ENCODE measurements at regions not wholly inside any gene's neighbourhood (a gene's known extent, or its start where the extent isn't known, plus 50 kb on each side); places are given as distances from the start of the nearest gene placed in this dataset.

- ChIA-PET CTCF (no interaction called here), POLR2A (no interaction called here)
- Histone ChIP-seq H3K27me3 (ENCODE audit: insufficient read depth, low read length, poor library complexity, severe bottlenecking) (no peaks in the 10 kb centered on the region), H3K4me1 (ENCODE audit: insufficient read depth, low read length) (no peaks in the 10 kb centered on the region), H3K36me3 (ENCODE audit: insufficient read depth, low read length) (no peaks in the 10 kb centered on the region), H3K9me3 (ENCODE audit: low read length) (no peaks in the 10 kb centered on the region), H3K27ac (ENCODE audit: low read depth, low read length) (no peak overlapping the region), H3K4me3 (ENCODE audit: low read length) (no peak overlapping the region)
- Mint-ChIP-seq H3K36me3 (peaks cover 0 to 2% (median 0%) of the 10 kb centered on the region in 3 donors), H3K27me3 (no peaks in the 10 kb centered on the region), H3K4me3 (no peak overlapping the region), H3K27ac (no peak overlapping the region), H3K4me1 (no peaks in the 10 kb centered on the region), H3K9me3 (peaks cover 9 to 40% (median 29%) of the 10 kb centered on the region in 5 donors)
- no peak for DNase-seq
Observed at GRCh38 chr16:62926121-62926801, 890.0 kb upstream of the CDH8 start.

- Histone ChIP-seq H3K4me1 (ENCODE audit: insufficient read depth, low read length) (no peaks in the 10 kb centered on the region), H3K27me3 (ENCODE audit: insufficient read depth, low read length, poor library complexity, severe bottlenecking) (no peaks in the 10 kb centered on the region), H3K27ac (ENCODE audit: low read depth, low read length) (no peak overlapping the region), H3K4me3 (ENCODE audit: low read length) (no peak overlapping the region), H3K36me3 (ENCODE audit: insufficient read depth, low read length) (no peaks in the 10 kb centered on the region), H3K9me3 (ENCODE audit: low read length) (no peaks in the 10 kb centered on the region)
- ChIA-PET POLR2A (no interaction called here), CTCF (no interaction called here)
- no peak for DNase-seq
- Mint-ChIP-seq H3K27me3 (no peaks in the 10 kb centered on the region), H3K4me1 (no peaks in the 10 kb centered on the region), H3K27ac (no peak overlapping the region), H3K36me3 (peaks cover 0 to 2% (median 0%) of the 10 kb centered on the region in 3 donors), H3K9me3 (peaks cover 10 to 34% (median 16%) of the 10 kb centered on the region in 5 donors), H3K4me3 (no peak overlapping the region)
Observed at GRCh38 chr16:62921904-62922303, 885.7 kb upstream of the CDH8 start.

GRCh38 chr16:62913924-62914323 is 877.7 kb upstream of the CDH8 start:
- DNase-seq: no peak
- CTCF ChIA-PET: no interaction called here
- H3K4me1 Mint-ChIP-seq: no peaks in the 10 kb centered on the region
- no peaks in the 10 kb centered on the region for H3K27me3 ChIP-seq (ENCODE audit: insufficient read depth, low read length, poor library complexity, severe bottlenecking)
- no peaks in the 10 kb centered on the region for H3K9me3 ChIP-seq (ENCODE audit: low read length)
- H3K27ac ChIP-seq (ENCODE audit: low read depth, low read length): no peak overlapping the region
- no peaks in the 10 kb centered on the region for H3K27me3 Mint-ChIP-seq
- no peaks in the 10 kb centered on the region for H3K4me1 ChIP-seq (ENCODE audit: insufficient read depth, low read length)
- no peaks in the 10 kb centered on the region for H3K36me3 ChIP-seq (ENCODE audit: insufficient read depth, low read length)
- POLR2A ChIA-PET: no interaction called here
- no peak overlapping the region for H3K4me3 ChIP-seq (ENCODE audit: low read length)
- no peaks in the 10 kb centered on the region for H3K36me3 Mint-ChIP-seq
- H3K4me3 Mint-ChIP-seq: no peak overlapping the region
- H3K27ac Mint-ChIP-seq: no peak overlapping the region
- H3K9me3 Mint-ChIP-seq: peaks cover 6 to 47% (median 29%) of the 10 kb centered on the region in 5 donors

GRCh38 chr16:62913333-62913732 is 877.1 kb upstream of the CDH8 start:
- no peak overlapping the region for H3K27ac ChIP-seq (ENCODE audit: low read depth, low read length)
- no peaks in the 10 kb centered on the region for H3K4me1 Mint-ChIP-seq
- no peaks in the 10 kb centered on the region for H3K4me1 ChIP-seq (ENCODE audit: insufficient read depth, low read length)
- H3K9me3 Mint-ChIP-seq: peaks cover 6 to 48% (median 27%) of the 10 kb centered on the region in 5 donors
- no peaks in the 10 kb centered on the region for H3K36me3 Mint-ChIP-seq
- no peak overlapping the region for H3K4me3 ChIP-seq (ENCODE audit: low read length)
- H3K4me3 Mint-ChIP-seq: no peak overlapping the region
- no peak for DNase-seq
- H3K36me3 ChIP-seq (ENCODE audit: insufficient read depth, low read length): no peaks in the 10 kb centered on the region
- H3K27me3 ChIP-seq (ENCODE audit: insufficient read depth, low read length, poor library complexity, severe bottlenecking): no peaks in the 10 kb centered on the region
- ChIA-PET POLR2A (no interaction called here), CTCF (no interaction called here)
- no peaks in the 10 kb centered on the region for H3K9me3 ChIP-seq (ENCODE audit: low read length)
- no peaks in the 10 kb centered on the region for H3K27me3 Mint-ChIP-seq
- no peak overlapping the region for H3K27ac Mint-ChIP-seq

GRCh38 chr16:62909597-62909996 is 873.4 kb upstream of the CDH8 start:
- ChIA-PET CTCF (no interaction called here), POLR2A (no interaction called here)
- H3K27me3 ChIP-seq (ENCODE audit: insufficient read depth, low read length, poor library complexity, severe bottlenecking): no peaks in the 10 kb centered on the region
- no peaks in the 10 kb centered on the region for H3K9me3 ChIP-seq (ENCODE audit: low read length)
- H3K27ac ChIP-seq (ENCODE audit: low read depth, low read length): no peak overlapping the region
- no peaks in the 10 kb centered on the region for H3K4me1 Mint-ChIP-seq
- no peak overlapping the region for H3K4me3 ChIP-seq (ENCODE audit: low read length)
- no peak overlapping the region for H3K27ac Mint-ChIP-seq
- DNase-seq: no peak
- H3K9me3 Mint-ChIP-seq: peaks cover 4 to 36% (median 31%) of the 10 kb centered on the region in 5 donors
- H3K4me1 ChIP-seq (ENCODE audit: insufficient read depth, low read length): no peaks in the 10 kb centered on the region
- H3K36me3 ChIP-seq (ENCODE audit: insufficient read depth, low read length): no peaks in the 10 kb centered on the region
- H3K36me3 Mint-ChIP-seq: no peaks in the 10 kb centered on the region
- no peak overlapping the region for H3K4me3 Mint-ChIP-seq
- no peaks in the 10 kb centered on the region for H3K27me3 Mint-ChIP-seq

GRCh38 chr16:62907562-62907961 is 871.3 kb upstream of the CDH8 start:
- H3K27me3 Mint-ChIP-seq: no peaks in the 10 kb centered on the region
- no peak for DNase-seq
- no peaks in the 10 kb centered on the region for H3K4me1 Mint-ChIP-seq
- no peak overlapping the region for H3K27ac Mint-ChIP-seq
- ChIA-PET CTCF (no interaction called here), POLR2A (no interaction called here)
- no peak overlapping the region for H3K4me3 Mint-ChIP-seq
- H3K9me3 Mint-ChIP-seq: peaks cover 8 to 44% (median 27%) of the 10 kb centered on the region in 5 donors
- H3K4me1 ChIP-seq (ENCODE audit: insufficient read depth, low read length): no peaks in the 10 kb centered on the region
- no peaks in the 10 kb centered on the region for H3K36me3 ChIP-seq (ENCODE audit: insufficient read depth, low read length)
- no peak overlapping the region for H3K4me3 ChIP-seq (ENCODE audit: low read length)
- H3K36me3 Mint-ChIP-seq: no peaks in the 10 kb centered on the region
- no peaks in the 10 kb centered on the region for H3K27me3 ChIP-seq (ENCODE audit: insufficient read depth, low read length, poor library complexity, severe bottlenecking)
- no peak overlapping the region for H3K27ac ChIP-seq (ENCODE audit: low read depth, low read length)
- no peaks in the 10 kb centered on the region for H3K9me3 ChIP-seq (ENCODE audit: low read length)

- H3K4me1 ChIP-seq (ENCODE audit: insufficient read depth, low read length): no peaks in the 10 kb centered on the region
- ChIA-PET POLR2A (no interaction called here), CTCF (no interaction called here)
- no peaks in the 10 kb centered on the region for H3K4me1 Mint-ChIP-seq
- peaks cover 10 to 42% (median 25%) of the 10 kb centered on the region in 5 donors for H3K9me3 Mint-ChIP-seq
- no peaks in the 10 kb centered on the region for H3K27me3 Mint-ChIP-seq
- no peaks in the 10 kb centered on the region for H3K27me3 ChIP-seq (ENCODE audit: insufficient read depth, low read length, poor library complexity, severe bottlenecking)
- no peak overlapping the region for H3K4me3 Mint-ChIP-seq
- H3K27ac Mint-ChIP-seq: no peak overlapping the region
- H3K36me3 Mint-ChIP-seq: no peaks in the 10 kb centered on the region
- no peak overlapping the region for H3K27ac ChIP-seq (ENCODE audit: low read depth, low read length)
- H3K36me3 ChIP-seq (ENCODE audit: insufficient read depth, low read length): no peaks in the 10 kb centered on the region
- no peaks in the 10 kb centered on the region for H3K9me3 ChIP-seq (ENCODE audit: low read length)
- H3K4me3 ChIP-seq (ENCODE audit: low read length): no peak overlapping the region
- DNase-seq: no peak
Observed at GRCh38 chr16:62903961-62904502, 867.8 kb upstream of the CDH8 start.

- no peaks in the 10 kb centered on the region for H3K36me3 ChIP-seq (ENCODE audit: insufficient read depth, low read length)
- no peaks in the 10 kb centered on the region for H3K4me1 ChIP-seq (ENCODE audit: insufficient read depth, low read length)
- Mint-ChIP-seq H3K36me3 (no peaks in the 10 kb centered on the region), H3K4me3 (no peak overlapping the region), H3K27me3 (no peaks in the 10 kb centered on the region), H3K27ac (no peak overlapping the region), H3K4me1 (no peaks in the 10 kb centered on the region), H3K9me3 (peaks cover 19 to 49% (median 25%) of the 10 kb centered on the region in 5 donors)
- H3K27me3 ChIP-seq (ENCODE audit: insufficient read depth, low read length, poor library complexity, severe bottlenecking): no peaks in the 10 kb centered on the region
- H3K9me3 ChIP-seq (ENCODE audit: low read length): no peaks in the 10 kb centered on the region
- no peak for DNase-seq
- POLR2A ChIA-PET: no interaction called here
- H3K27ac ChIP-seq (ENCODE audit: low read depth, low read length): no peak overlapping the region
- H3K4me3 ChIP-seq (ENCODE audit: low read length): no peak overlapping the region
- CTCF ChIA-PET: no interaction called here
Observed at GRCh38 chr16:62899737-62900136, 863.5 kb upstream of the CDH8 start.

Measured in CD8-positive, alpha-beta memory T cell (primary cell).